Breast epithelium (tissue), 3 donors: ENCODE measurements at regions not wholly inside any gene's neighbourhood (a gene's known extent, or its start where the extent isn't known, plus 50 kb on each side); places are given as distances from the start of the nearest gene placed in this dataset.

Source experiments
- POLR2AphosphoS5 ChIP-seq, 3 donors: sonication (generic); formaldehyde crosslinking; IDR thresholded peaks; one replicate each; pipeline ENCODE4 v1.6.1; 2017; ENCODE audit warnings: antibody characterized with exemption in 3 of 3
- TF ChIP-seq, protein P1 (sequence below), 3 donors: fragments of 450-650 bp; IDR thresholded peaks; one replicate each; pipeline ENCODE4 v1.5.1; 2016 to 2017; ENCODE audit warnings: antibody characterized with exemption in 3 of 3, mild to moderate bottlenecking in 3 of 3, moderate library complexity in 3 of 3

DNA sequence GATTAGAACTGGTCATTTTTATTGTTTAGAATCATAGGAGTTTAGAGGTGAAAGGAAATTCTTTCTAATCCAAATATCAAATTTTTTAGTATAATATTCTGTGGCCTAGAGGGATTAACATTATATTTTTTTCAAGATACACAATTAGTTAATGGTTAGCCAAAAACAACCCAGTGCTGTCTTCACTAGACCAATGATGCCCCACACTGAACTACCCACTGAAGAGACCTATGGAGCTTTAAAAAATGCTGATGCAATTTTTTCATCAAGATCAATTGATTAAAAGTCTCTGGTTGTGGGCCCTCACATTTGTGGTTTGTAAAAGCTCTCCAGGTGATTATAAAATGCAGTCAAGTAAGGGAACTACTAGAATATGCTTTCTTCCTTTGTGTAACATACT is 274.1 kb upstream of the C9orf72 start:
- TF ChIP-seq, protein P1, sequence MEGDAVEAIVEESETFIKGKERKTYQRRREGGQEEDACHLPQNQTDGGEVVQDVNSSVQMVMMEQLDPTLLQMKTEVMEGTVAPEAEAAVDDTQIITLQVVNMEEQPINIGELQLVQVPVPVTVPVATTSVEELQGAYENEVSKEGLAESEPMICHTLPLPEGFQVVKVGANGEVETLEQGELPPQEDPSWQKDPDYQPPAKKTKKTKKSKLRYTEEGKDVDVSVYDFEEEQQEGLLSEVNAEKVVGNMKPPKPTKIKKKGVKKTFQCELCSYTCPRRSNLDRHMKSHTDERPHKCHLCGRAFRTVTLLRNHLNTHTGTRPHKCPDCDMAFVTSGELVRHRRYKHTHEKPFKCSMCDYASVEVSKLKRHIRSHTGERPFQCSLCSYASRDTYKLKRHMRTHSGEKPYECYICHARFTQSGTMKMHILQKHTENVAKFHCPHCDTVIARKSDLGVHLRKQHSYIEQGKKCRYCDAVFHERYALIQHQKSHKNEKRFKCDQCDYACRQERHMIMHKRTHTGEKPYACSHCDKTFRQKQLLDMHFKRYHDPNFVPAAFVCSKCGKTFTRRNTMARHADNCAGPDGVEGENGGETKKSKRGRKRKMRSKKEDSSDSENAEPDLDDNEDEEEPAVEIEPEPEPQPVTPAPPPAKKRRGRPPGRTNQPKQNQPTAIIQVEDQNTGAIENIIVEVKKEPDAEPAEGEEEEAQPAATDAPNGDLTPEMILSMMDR (IDR thresholded peaks at IDR 0.05) = no peak
- TF ChIP-seq POLR2AphosphoS5 (IDR thresholded peaks at IDR 0.05) = no peak
